Muscle of leg (tissue), 3 donors: ENCODE measurements at regions not wholly inside any gene's neighbourhood (a gene's known extent, or its start where the extent isn't known, plus 50 kb on each side); places are given as distances from the start of the nearest gene placed in this dataset.

ENCODE experiments used
- DNase-seq: peaks from one replicate; pipeline ENCODE4 v3.0.0; 2013
- H3K27ac ChIP-seq: one replicate; pipeline ENCODE4 v1.5.1; 2013; ENCODE audit warnings: mild to moderate bottlenecking, low read length, control low read depth
- H3K27me3 ChIP-seq: one replicate; pipeline ENCODE4 v1.6.1; 2013; ENCODE audit warnings: low read length; ENCODE audit not compliant: control insufficient read depth, insufficient read depth
- H3K36me3 ChIP-seq: one replicate; pipeline ENCODE4 v1.6.1; 2013; ENCODE audit warnings: low read length; ENCODE audit not compliant: control insufficient read depth, insufficient read depth
- H3K4me1 ChIP-seq: one replicate; pipeline ENCODE4 v1.6.1; 2013; ENCODE audit warnings: low read length; ENCODE audit not compliant: control insufficient read depth, insufficient read depth
- H3K4me3 ChIP-seq: one replicate; pipeline ENCODE4 v1.5.1; 2013; ENCODE audit warnings: low read length, control low read depth
- H3K9me3 ChIP-seq: replicated peaks from 2 replicates; pipeline ENCODE4 v1.6.1; 2013; ENCODE audit warnings: low read depth, low read length; ENCODE audit not compliant: control insufficient read depth
- WGBS: methylation state at CpG from one replicate; pipeline ENCODE4 v1.1.5; 2013; ENCODE audit warnings: missing lambda C conversion rate; ENCODE audit not compliant: insufficient coverage; 5-methylcytosine and 5-hydroxymethylcytosine counted together

DNA sequence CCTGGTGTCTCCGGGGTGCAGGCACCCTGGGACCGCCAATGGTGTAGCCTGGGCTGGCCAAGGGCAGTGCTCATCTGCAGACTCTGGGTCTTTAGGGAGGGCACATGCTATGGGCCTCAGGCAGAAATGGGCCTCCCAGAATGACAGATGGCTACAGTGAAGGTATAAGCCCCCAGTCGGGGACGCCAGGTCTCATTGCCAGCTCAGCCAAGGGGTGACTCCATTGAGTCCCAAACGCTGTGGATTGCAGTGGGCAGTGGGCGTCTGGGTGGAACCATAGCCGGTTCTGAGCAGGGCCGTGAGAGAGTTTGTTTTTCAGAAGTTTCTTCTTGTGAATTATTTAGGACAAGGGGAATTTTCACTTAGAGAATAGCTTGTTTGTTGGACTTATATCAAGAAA, 516.9 kb downstream of the TBC1D22A start:
- H3K36me3 ChIP-seq, result no peaks in the 10 kb centered on the region
- H3K4me3 ChIP-seq, result no peak overlapping the region
- no peaks in the 10 kb centered on the region for H3K9me3 ChIP-seq
- peaks cover 19% of the 10 kb centered on the region for H3K4me1 ChIP-seq
- H3K27me3 ChIP-seq, result peaks cover 21% of the 10 kb centered on the region
- no peak for DNase-seq
- no peak overlapping the region for H3K27ac ChIP-seq
- WGBS, result 69% methylated on average over 8 of the region's 8 CpGs

GRCh38 chr22:47278655-47279054, 516.2 kb downstream of the TBC1D22A start:
- Histone ChIP-seq H3K4me3 (no peak overlapping the region), H3K36me3 (no peaks in the 10 kb centered on the region), H3K9me3 (no peaks in the 10 kb centered on the region), H3K27me3 (peaks cover 22% of the 10 kb centered on the region), H3K4me1 (peaks cover 19% of the 10 kb centered on the region), H3K27ac (no peak overlapping the region)
- WGBS, result 54% methylated on average over 7 of the region's 12 CpGs
- peak; percentile 53 for DNase-seq

- Histone ChIP-seq H3K9me3 (no peaks in the 10 kb centered on the region), H3K27me3 (peaks cover 21% of the 10 kb centered on the region)
Observed at GRCh38 chr22:47277531-47277930, 515.1 kb downstream of the TBC1D22A start.

DNA sequence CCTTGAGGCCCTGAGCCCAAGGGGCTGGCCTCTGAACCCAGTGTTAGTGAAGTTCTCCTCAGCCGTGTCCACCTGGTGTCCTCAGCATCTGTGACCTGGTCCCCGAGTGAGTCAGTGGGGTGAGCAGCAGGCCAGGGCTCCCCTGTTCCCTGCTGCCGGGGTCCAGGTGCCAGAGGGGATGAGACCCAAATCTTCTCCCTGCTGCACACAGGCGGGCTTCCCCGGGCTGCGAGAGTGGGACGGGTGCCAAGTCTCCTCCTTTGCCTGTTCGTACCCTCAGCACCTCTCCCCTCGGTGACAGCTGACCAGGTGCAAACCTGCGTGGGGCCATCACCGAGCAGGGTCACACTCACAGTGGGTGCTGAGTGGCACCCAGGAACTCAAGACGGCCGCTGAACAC, 514.5 kb downstream of the TBC1D22A start:
- no peak for DNase-seq
- no peaks in the 10 kb centered on the region for H3K9me3 ChIP-seq
- peaks cover 19% of the 10 kb centered on the region for H3K4me1 ChIP-seq
- H3K36me3 ChIP-seq, result no peaks in the 10 kb centered on the region
- no peak overlapping the region for H3K27ac ChIP-seq
- no peak overlapping the region for H3K4me3 ChIP-seq
- 81% methylated on average over 13 of the region's 13 CpGs for WGBS
- peaks cover 21% of the 10 kb centered on the region for H3K27me3 ChIP-seq

More at GRCh38 chr22:47277531-47277930, 515.1 kb downstream of the TBC1D22A start:
- peaks cover 19% of the 10 kb centered on the region for H3K4me1 ChIP-seq
- no peak for DNase-seq
- H3K36me3 ChIP-seq, result no peaks in the 10 kb centered on the region
- WGBS, result 82% methylated on average over 2 of the region's 9 CpGs
- no peak overlapping the region for H3K27ac ChIP-seq
- no peak overlapping the region for H3K4me3 ChIP-seq

DNA sequence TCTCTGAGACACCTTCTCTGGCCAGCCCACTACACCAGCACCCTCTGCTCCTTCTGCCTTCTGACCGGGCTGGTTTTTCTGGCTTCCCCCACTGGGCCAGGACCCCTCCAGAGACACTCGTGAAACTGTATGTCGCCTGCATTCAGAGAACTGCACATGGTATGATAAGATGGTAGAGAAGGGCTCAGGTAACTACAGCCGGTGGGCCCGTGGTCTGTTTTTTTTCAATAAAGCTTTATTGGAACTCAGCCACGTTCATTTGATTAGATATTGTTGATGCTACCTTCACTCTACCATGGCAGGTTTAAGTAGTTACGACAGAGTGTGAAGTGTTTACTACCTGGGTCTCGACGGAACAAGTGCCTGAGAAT, 514.0 kb downstream of the TBC1D22A start:
- 88% methylated on average over 6 of the region's 9 CpGs for WGBS
- Histone ChIP-seq H3K27me3 (peaks cover 21% of the 10 kb centered on the region), H3K9me3 (no peaks in the 10 kb centered on the region), H3K4me3 (no peak overlapping the region), H3K36me3 (no peaks in the 10 kb centered on the region), H3K4me1 (peaks cover 19% of the 10 kb centered on the region), H3K27ac (no peak overlapping the region)
- DNase-seq, result no peak

DNA sequence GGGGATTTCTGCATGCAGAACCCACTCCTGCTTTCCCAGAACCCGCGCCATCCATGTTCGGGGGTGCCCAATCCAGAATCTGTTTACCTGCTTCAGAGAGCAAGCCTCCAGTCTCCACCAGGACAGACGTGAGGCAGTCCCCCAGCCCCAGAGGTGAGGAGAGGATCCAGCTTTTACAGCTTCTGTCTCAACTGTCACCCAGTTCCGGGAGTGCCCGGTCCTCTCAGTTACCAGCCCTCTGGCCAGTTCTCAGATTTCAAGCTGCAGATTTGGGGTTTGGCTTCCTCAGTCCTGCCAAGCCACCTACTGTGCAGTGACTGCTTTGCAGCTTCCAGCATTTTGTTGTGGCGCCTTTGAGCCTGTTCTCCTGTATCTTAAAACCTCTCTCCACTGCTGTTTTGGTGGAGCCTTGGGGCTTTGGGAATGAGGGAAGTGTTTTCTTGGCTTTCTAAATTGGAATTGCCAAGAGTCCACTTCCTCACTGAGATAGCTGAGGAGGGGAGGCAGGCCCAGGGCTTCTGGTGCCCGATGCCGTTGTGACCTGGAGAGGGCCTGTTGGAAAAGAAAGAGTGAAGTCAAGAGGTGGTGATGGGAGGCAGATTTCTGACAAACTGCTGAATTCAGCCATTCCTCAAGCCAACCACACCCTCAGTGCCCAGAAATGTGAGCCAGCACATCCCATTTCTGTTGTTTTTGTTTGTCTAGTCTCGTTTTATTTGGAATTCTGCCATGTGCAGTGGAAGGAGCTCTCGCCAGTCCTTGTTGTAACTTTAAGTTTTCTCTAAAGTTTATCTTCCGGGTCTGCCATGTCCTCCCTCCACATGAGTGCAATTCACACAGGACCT, 513.4 kb downstream of the TBC1D22A start:
- no peak overlapping the region for H3K27ac ChIP-seq
- peaks cover 18% of the 10 kb centered on the region for H3K27me3 ChIP-seq
- DNase-seq, result peak; percentile 11
- H3K4me1 ChIP-seq, result peaks cover 19% of the 10 kb centered on the region
- no peaks in the 10 kb centered on the region for H3K36me3 ChIP-seq
- 53% methylated on average over 7 of the region's 12 CpGs for WGBS
- H3K4me3 ChIP-seq, result no peak overlapping the region
- no peaks in the 10 kb centered on the region for H3K9me3 ChIP-seq

DNA sequence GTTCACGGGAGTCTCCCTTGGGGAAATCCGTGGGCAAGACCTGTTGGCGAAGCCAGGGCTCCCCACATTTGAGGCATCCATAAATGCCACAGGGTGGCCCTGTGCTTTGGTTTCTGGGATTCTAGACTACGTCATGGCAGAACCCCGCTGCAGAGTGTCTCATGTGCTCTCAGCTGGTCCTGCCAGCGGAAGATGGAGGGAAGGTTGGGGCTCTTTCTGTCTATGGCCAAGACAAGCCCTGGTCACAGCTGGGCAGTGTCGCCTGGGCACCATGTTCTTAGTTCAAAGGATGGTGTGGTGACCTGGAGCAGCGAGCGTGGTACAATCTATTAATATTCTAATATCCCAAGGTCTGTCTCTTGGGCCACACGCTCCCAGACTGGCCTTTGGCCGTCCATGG, 511.7 kb downstream of the TBC1D22A start:
- no peak for DNase-seq
- no peak overlapping the region for H3K27ac ChIP-seq
- H3K27me3 ChIP-seq, result peaks cover 11% of the 10 kb centered on the region
- H3K4me1 ChIP-seq, result peaks cover 13% of the 10 kb centered on the region
- no peaks in the 10 kb centered on the region for H3K9me3 ChIP-seq
- 88% methylated on average over 7 of the region's 11 CpGs for WGBS
- H3K36me3 ChIP-seq, result no peaks in the 10 kb centered on the region
- H3K4me3 ChIP-seq, result no peak overlapping the region

- WGBS, result 96% methylated on average over 13 of the region's 14 CpGs
- DNase-seq, result no peak
- Histone ChIP-seq H3K27me3 (peaks cover 5% of the 10 kb centered on the region), H3K36me3 (no peaks in the 10 kb centered on the region), H3K4me3 (no peak overlapping the region), H3K4me1 (no peaks in the 10 kb centered on the region), H3K27ac (no peak overlapping the region), H3K9me3 (no peaks in the 10 kb centered on the region)
Observed at GRCh38 chr22:47270463-47271135, 508.1 kb downstream of the TBC1D22A start.

DNA sequence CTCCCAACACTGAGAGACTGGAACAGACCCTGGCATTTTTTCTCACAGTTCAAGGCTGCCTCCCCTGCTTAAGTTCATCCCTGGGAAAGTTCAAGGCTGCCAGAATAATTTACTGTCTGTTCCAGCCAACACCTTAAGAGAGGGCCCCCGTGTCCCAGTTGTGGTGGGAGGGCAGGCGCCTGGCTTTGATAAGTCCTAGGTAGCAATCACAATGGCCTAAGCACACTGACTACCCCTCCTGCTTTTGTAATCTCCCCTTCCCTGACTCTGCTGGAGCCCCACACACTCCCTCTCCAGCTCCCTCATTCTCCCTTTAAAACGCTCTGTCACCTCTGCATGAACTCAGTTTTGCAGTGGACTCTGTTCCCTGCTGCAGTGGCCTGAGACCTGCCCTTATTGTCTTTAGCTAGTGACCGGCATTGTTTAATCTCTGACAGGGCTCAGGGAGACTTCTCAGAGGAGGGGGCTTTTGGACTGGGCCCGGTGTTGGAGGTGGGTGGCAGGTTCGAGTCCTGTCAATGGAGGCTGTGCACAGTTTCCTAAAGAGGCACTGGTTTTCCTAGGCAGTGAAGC, 507.2 kb downstream of the TBC1D22A start:
- H3K36me3 ChIP-seq, result no peaks in the 10 kb centered on the region

DNA sequence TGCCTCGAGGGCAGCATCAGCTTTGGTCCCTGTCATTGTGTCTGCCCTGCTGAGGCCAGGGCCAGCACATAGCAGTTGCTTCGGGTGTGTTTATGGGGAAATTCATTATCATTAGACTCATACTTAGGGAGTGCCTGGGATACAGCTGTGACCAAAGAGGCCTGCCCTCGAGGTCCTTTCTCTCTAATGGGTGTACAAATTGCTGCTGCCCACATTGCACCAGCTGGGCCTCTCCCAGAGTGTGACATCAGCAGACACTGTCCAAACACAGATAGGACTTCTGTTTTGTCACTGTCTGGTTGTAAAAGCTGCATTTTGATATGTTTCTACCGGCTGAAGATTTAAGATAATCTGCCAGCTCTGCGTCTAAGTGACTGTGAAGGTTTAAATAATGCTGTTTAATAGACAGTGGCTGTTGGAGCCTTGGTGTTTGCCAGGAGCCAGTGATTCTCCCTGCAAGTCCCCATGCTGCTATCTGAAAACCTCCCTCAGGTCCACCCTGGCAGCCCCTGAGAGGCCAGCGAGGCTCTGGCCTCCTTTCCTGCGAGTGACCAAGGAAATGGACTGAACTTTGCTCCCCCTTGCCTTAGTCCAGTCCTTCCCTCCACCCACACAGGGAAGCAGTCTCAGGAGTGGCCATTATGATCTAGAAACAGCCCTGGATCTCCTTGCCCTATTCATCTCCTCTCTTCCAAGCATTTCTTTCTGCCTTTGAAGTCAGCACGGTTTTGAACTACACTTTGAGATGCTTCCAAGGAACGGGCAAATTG, 505.2 kb downstream of the TBC1D22A start:
- Histone ChIP-seq H3K27ac (no peak overlapping the region), H3K27me3 (no peaks in the 10 kb centered on the region), H3K9me3 (no peaks in the 10 kb centered on the region), H3K36me3 (no peaks in the 10 kb centered on the region), H3K4me1 (no peaks in the 10 kb centered on the region), H3K4me3 (no peak overlapping the region)
- WGBS, result 63% methylated on average over 5 of the region's 9 CpGs
- no peak for DNase-seq

More for the DNA sequence above, 507.2 kb downstream of the TBC1D22A start:
- WGBS, result 66% methylated on average over 5 of the region's 6 CpGs
- Histone ChIP-seq H3K9me3 (no peaks in the 10 kb centered on the region), H3K4me3 (no peak overlapping the region), H3K4me1 (no peaks in the 10 kb centered on the region), H3K27ac (no peak overlapping the region), H3K27me3 (peaks cover 2% of the 10 kb centered on the region)
- no peak for DNase-seq
